ENCODE measurements at regions not wholly inside any gene's neighbourhood (a gene's known extent, or its start where the extent isn't known, plus 50 kb on each side); places are given as distances from the start of the nearest gene placed in this dataset.

GRCh38 chr5:86858442-86858841, 240.7 kb downstream of the COX7C start:
- H3K9me3 ChIP-seq (ENCODE audit: control insufficient read depth, insufficient read depth, low read length): no peaks in the 10 kb centered on the region
- H3K4me3 ChIP-seq (ENCODE audit: low read length): no peak overlapping the region
- no peaks in the 10 kb centered on the region for H3K27me3 ChIP-seq (ENCODE audit: control insufficient read depth, low read length)
- no peaks in the 10 kb centered on the region; the same call in 1 of the 2 replicates for H3K9me2 ChIP-seq (replicated peaks; ENCODE audit: control insufficient read depth, low read length)
- no peak overlapping the region for H3K27ac ChIP-seq (ENCODE audit: low read depth, low read length)
- no peaks in the 10 kb centered on the region for H3K36me3 ChIP-seq (ENCODE audit: control insufficient read depth, low read length)
- no peaks in the 10 kb centered on the region for H4K20me1 ChIP-seq (ENCODE audit: control insufficient read depth, insufficient read depth, low read depth, low read length)
- H3K4me1 ChIP-seq (ENCODE audit: control insufficient read depth, low read length): no peaks in the 10 kb centered on the region
- TF ChIP-seq EZH2phosphoT487 (IDR thresholded peaks at IDR 0.05; ENCODE audit: borderline replicate concordance, low read length) (no peak), CTCF (IDR thresholded peaks at IDR 0.05; ENCODE audit: low read depth, low read length, poor library complexity, severe bottlenecking) (no peak)
- no peaks in the 10 kb centered on the region for H3K79me2 ChIP-seq (ENCODE audit: control insufficient read depth, low read length)
- H3F3A ChIP-seq (ENCODE audit: control insufficient read depth, insufficient read depth): no peaks in the 10 kb centered on the region
- H3K4me2 ChIP-seq (ENCODE audit: low read length): no peak overlapping the region

- H3K4me2 ChIP-seq (ENCODE audit: low read length): no peak overlapping the region
- H3K4me3 ChIP-seq (ENCODE audit: low read length): no peak overlapping the region
- H3K27ac ChIP-seq (ENCODE audit: low read depth, low read length): no peak overlapping the region
- H4K20me1 ChIP-seq (ENCODE audit: control insufficient read depth, insufficient read depth, low read depth, low read length): no peaks in the 10 kb centered on the region
- no peaks in the 10 kb centered on the region for H3K9me2 ChIP-seq (replicated peaks; ENCODE audit: control insufficient read depth, low read length)
- no peaks in the 10 kb centered on the region for H3F3A ChIP-seq (ENCODE audit: control insufficient read depth, insufficient read depth)
- H3K27me3 ChIP-seq (ENCODE audit: control insufficient read depth, low read length): no peaks in the 10 kb centered on the region
- no peak for TF ChIP-seq CTCF (IDR thresholded peaks at IDR 0.05; ENCODE audit: low read depth, low read length, poor library complexity, severe bottlenecking)
- no peak for TF ChIP-seq EZH2phosphoT487 (IDR thresholded peaks at IDR 0.05; ENCODE audit: borderline replicate concordance, low read length)
- H3K9me3 ChIP-seq (ENCODE audit: control insufficient read depth, insufficient read depth, low read length): no peaks in the 10 kb centered on the region
- no peaks in the 10 kb centered on the region for H3K36me3 ChIP-seq (ENCODE audit: control insufficient read depth, low read length)
- H3K79me2 ChIP-seq (ENCODE audit: control insufficient read depth, low read length): no peaks in the 10 kb centered on the region
- 0 out of 2 replicates have a peak, but pooled peaks cover 3% of the 10 kb centered on the region for H3K4me1 ChIP-seq (ENCODE audit: control insufficient read depth, low read length)
Observed at GRCh38 chr5:86861512-86861911, 243.8 kb downstream of the COX7C start.

GRCh38 chr5:86862093-86862492, 244.4 kb downstream of the COX7C start:
- Histone ChIP-seq H3F3A (ENCODE audit: control insufficient read depth, insufficient read depth) (no peaks in the 10 kb centered on the region), H3K27me3 (ENCODE audit: control insufficient read depth, low read length) (no peaks in the 10 kb centered on the region), H3K79me2 (ENCODE audit: control insufficient read depth, low read length) (no peaks in the 10 kb centered on the region), H3K36me3 (ENCODE audit: control insufficient read depth, low read length) (no peaks in the 10 kb centered on the region), H3K4me1 (ENCODE audit: control insufficient read depth, low read length) (0 out of 2 replicates have a peak, but pooled peaks cover 3% of the 10 kb centered on the region), H4K20me1 (ENCODE audit: control insufficient read depth, insufficient read depth, low read depth, low read length) (no peaks in the 10 kb centered on the region), H3K4me3 (ENCODE audit: low read length) (no peak overlapping the region), H3K27ac (ENCODE audit: low read depth, low read length) (no peak overlapping the region), H3K9me3 (ENCODE audit: control insufficient read depth, insufficient read depth, low read length) (no peaks in the 10 kb centered on the region), H3K4me2 (ENCODE audit: low read length) (no peak overlapping the region), H3K9me2 (replicated peaks; ENCODE audit: control insufficient read depth, low read length) (no peaks in the 10 kb centered on the region)
- TF ChIP-seq CTCF (IDR thresholded peaks at IDR 0.05; ENCODE audit: low read depth, low read length, poor library complexity, severe bottlenecking) (no peak), EZH2phosphoT487 (IDR thresholded peaks at IDR 0.05; ENCODE audit: borderline replicate concordance, low read length) (no peak)
